Activated effector memory CD4-positive, alpha-beta T cell treated with anti-CD3 and anti-CD28 coated beads, Interleukin-2, amount 50 U/mL, for 16 hours (primary cell): ENCODE measurements at regions not wholly inside any gene's neighbourhood (a gene's known extent, or its start where the extent isn't known, plus 50 kb on each side); places are given as distances from the start of the nearest gene placed in this dataset.

ENCODE experiments used
- DNase-seq: peaks from one replicate; pipeline ENCODE4 v3.0.0-alpha.2; 2020

GRCh38 chr6:148177589-148178233 lies 164.9 kb upstream of the SASH1 start:
- peak; percentile 66 for DNase-seq

- DNase-seq = no peak
Observed at GRCh38 chr6:148179786-148180185, 162.9 kb upstream of the SASH1 start.

- DNase-seq = no peak
Observed at GRCh38 chr6:148182378-148182777, 160.3 kb upstream of the SASH1 start.

- DNase-seq = no peak
Observed at GRCh38 chr6:148183776-148184175, 158.9 kb upstream of the SASH1 start.

GRCh38 chr6:148186916-148187315 lies 155.7 kb upstream of the SASH1 start:
- no peak for DNase-seq

GRCh38 chr6:148192310-148192709 lies 150.3 kb upstream of the SASH1 start:
- DNase-seq = no peak

GRCh38 chr6:148193063-148193680 lies 149.5 kb upstream of the SASH1 start:
- no peak for DNase-seq

- DNase-seq = no peak
Observed at GRCh38 chr6:148195511-148195910, 147.1 kb upstream of the SASH1 start.

- DNase-seq = no peak
Observed at GRCh38 chr6:148199584-148199983, 143.1 kb upstream of the SASH1 start.

GRCh38 chr6:148200293-148200692 lies 142.3 kb upstream of the SASH1 start:
- DNase-seq = no peak

- DNase-seq = no peak
Observed at GRCh38 chr6:148200781-148201180, 141.9 kb upstream of the SASH1 start.

- no peak for DNase-seq
Observed at GRCh38 chr6:148203281-148203925, 139.2 kb upstream of the SASH1 start.

- DNase-seq = peak; percentile 79
Observed at GRCh38 chr6:148203970-148204369, 138.7 kb upstream of the SASH1 start.

GRCh38 chr6:148208298-148208697 lies 134.3 kb upstream of the SASH1 start:
- DNase-seq = no peak

- DNase-seq = no peak
Observed at GRCh38 chr6:148211777-148212324, 130.8 kb upstream of the SASH1 start.

- DNase-seq = no peak
Observed at GRCh38 chr6:148212366-148212765, 130.3 kb upstream of the SASH1 start.

GRCh38 chr6:148213366-148213765 lies 129.3 kb upstream of the SASH1 start:
- no peak for DNase-seq

- DNase-seq = no peak
Observed at GRCh38 chr6:148214667-148215066, 128.0 kb upstream of the SASH1 start.

- no peak for DNase-seq
Observed at GRCh38 chr6:148217051-148217450, 125.6 kb upstream of the SASH1 start.

GRCh38 chr6:148217921-148218320 lies 124.7 kb upstream of the SASH1 start:
- DNase-seq = no peak

- no peak for DNase-seq
Observed at GRCh38 chr6:148218542-148219258, 123.9 kb upstream of the SASH1 start.

GRCh38 chr6:148221196-148221979 lies 121.2 kb upstream of the SASH1 start:
- no peak for DNase-seq

GRCh38 chr6:148222376-148222775 lies 120.3 kb upstream of the SASH1 start:
- no peak for DNase-seq
